A673 (cell line): ENCODE measurements at regions not wholly inside any gene's neighbourhood (a gene's known extent, or its start where the extent isn't known, plus 50 kb on each side); places are given as distances from the start of the nearest gene placed in this dataset.

Source experiments
- BruUV-seq: library from RNA; stranded (reverse); fragments of 400-500 nt; replicated peaks from 2 replicates; lab custom pipeline; 2021; lab: Mats Ljungman, UMichigan
- CTCF ChIA-PET: fragments of 300-600 bp; sonication (Branson Sonifier 250); formaldehyde crosslinking; loops from one replicate; lab custom pipeline; 2022; ENCODE audit warnings: antibody characterized with exemption; lab: Charles Lee
- POLR2A ChIA-PET: fragments of 300-600 bp; sonication (Branson Sonifier 250); formaldehyde crosslinking; loops from one replicate; lab custom pipeline; 2022; ENCODE audit warnings: antibody characterized with exemption; ENCODE audit not compliant: low non-redundant PET; lab: Charles Lee
- DNase-seq: peaks from one replicate; pipeline ENCODE4 v3.0.0-alpha.2; 2015; ENCODE audit warnings: low spot score
- H3K27ac ChIP-seq: fragments of 200-600 bp; sonication (generic); 2 replicates; pipeline ENCODE4 v1.5.1; 2016; ENCODE audit warnings: mixed run types, low read depth, mild to moderate bottlenecking, mixed read lengths, antibody characterized with exemption, low read length; ENCODE audit not compliant: poor library complexity, severe bottlenecking
- H3K27me3 ChIP-seq: fragments of 200-600 bp; sonication (generic); replicated peaks from 2 replicates; pipeline ENCODE4 v1.6.1; 2017; ENCODE audit warnings: mixed run types, low read depth, mild to moderate bottlenecking, mixed read lengths, antibody characterized with exemption, low read length; ENCODE audit not compliant: insufficient read depth, poor library complexity
- H3K36me3 ChIP-seq: fragments of 200-600 bp; sonication (generic); 2 replicates; pipeline ENCODE4 v1.6.1; 2016; ENCODE audit warnings: mixed run types, mild to moderate bottlenecking, mixed read lengths, antibody characterized with exemption, low read length; ENCODE audit not compliant: insufficient read depth, poor library complexity, severe bottlenecking
- H3K4me1 ChIP-seq: fragments of 200-600 bp; sonication (generic); 2 replicates; pipeline ENCODE4 v1.6.1; 2017; ENCODE audit warnings: mixed run types, mild to moderate bottlenecking, mixed read lengths, antibody characterized with exemption, low read length; ENCODE audit not compliant: insufficient read depth, poor library complexity, severe bottlenecking
- H3K4me3 ChIP-seq: fragments of 200-600 bp; sonication (generic); 2 replicates; pipeline ENCODE4 v1.5.1; 2016; ENCODE audit warnings: low read depth, mixed run types, mild to moderate bottlenecking, mixed read lengths, low read length; ENCODE audit not compliant: poor library complexity, severe bottlenecking
- H3K9me3 ChIP-seq: fragments of 200-600 bp; sonication (generic); 2 replicates; pipeline ENCODE4 v1.6.1; 2016; ENCODE audit warnings: mixed run types, low read depth, mild to moderate bottlenecking, mixed read lengths, antibody characterized with exemption, low read length; ENCODE audit not compliant: poor library complexity, severe bottlenecking
- CTCF ChIP-seq: fragments of 300-800, 200-600 bp; sonication (generic); conservative IDR thresholded peaks from 2 replicates; pipeline ENCODE4 v1.5.1; 2017; ENCODE audit warnings: low read depth, mild to moderate bottlenecking, antibody characterized with exemption, low read length, moderate library complexity, mixed read lengths
- EZH2 ChIP-seq: fragments of 200-600 bp; sonication (generic); IDR thresholded peaks from 2 replicates; pipeline ENCODE4 v1.6.1; 2017; ENCODE audit warnings: borderline replicate concordance, low read depth, mild to moderate bottlenecking, mixed read lengths, antibody characterized with exemption, low read length; ENCODE audit not compliant: poor library complexity, severe bottlenecking
- intact Hi-C: fragments of 100-400 bp; cut with micrococcal nuclease; formaldehyde crosslinking; loops from one replicate; pipeline ENCODE4 v1.10.0; 2022; ENCODE audit not compliant: unreplicated experiment

GRCh38 chr6:159359581-159360297, 190.5 kb downstream of the FNDC1 start:
- H3K9me3 ChIP-seq = no peaks in the 10 kb centered on the region
- intact Hi-C loops = no loop called here
- CTCF ChIA-PET = interaction anchor here (0.7 kb wide), 1 partner anchor 180 kb away, joined by 4 read pairs; no protein-coding TSS in a partner anchor
- H3K4me3 ChIP-seq = no peak overlapping the region
- no peak for DNase-seq
- peaks cover 31% of the 10 kb centered on the region for H3K27me3 ChIP-seq
- no peaks in the 10 kb centered on the region for H3K4me1 ChIP-seq
- no peak overlapping the region for H3K27ac ChIP-seq
- no peaks in the 10 kb centered on the region for H3K36me3 ChIP-seq
- BruUV-seq = no TSS peak
- POLR2A ChIA-PET = no interaction called here
- TF ChIP-seq EZH2 (no peak), CTCF (no peak)

DNA sequence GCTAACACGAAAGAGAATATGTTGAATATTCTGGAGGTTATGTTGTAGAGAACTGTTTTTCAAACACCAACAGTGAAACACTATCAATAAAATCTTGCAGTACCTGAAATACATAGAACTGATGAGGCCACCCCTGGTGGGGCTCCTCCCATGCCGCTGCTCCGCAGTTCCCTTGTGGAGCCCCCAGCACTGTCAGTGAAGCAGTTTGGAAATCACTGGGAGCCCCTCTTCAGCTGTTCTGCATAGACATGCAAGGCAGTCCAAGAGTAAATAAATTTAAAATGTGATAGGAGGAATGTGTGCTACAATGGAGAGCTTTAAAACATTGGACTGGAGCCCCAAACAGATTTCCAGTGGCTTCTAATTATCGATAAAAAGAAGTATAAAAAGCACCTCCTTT, 189.4 kb downstream of the FNDC1 start:
- Histone ChIP-seq H3K36me3 (no peaks in the 10 kb centered on the region), H3K27ac (no peak overlapping the region), H3K4me3 (no peak overlapping the region), H3K9me3 (no peaks in the 10 kb centered on the region), H3K27me3 (peaks cover 31% of the 10 kb centered on the region), H3K4me1 (no peaks in the 10 kb centered on the region)
- intact Hi-C loops = no loop called here
- no TSS peak for BruUV-seq
- ChIA-PET CTCF (no interaction called here), POLR2A (no interaction called here)
- DNase-seq = no peak
- TF ChIP-seq CTCF = no peak
- no peak for TF ChIP-seq EZH2

DNA sequence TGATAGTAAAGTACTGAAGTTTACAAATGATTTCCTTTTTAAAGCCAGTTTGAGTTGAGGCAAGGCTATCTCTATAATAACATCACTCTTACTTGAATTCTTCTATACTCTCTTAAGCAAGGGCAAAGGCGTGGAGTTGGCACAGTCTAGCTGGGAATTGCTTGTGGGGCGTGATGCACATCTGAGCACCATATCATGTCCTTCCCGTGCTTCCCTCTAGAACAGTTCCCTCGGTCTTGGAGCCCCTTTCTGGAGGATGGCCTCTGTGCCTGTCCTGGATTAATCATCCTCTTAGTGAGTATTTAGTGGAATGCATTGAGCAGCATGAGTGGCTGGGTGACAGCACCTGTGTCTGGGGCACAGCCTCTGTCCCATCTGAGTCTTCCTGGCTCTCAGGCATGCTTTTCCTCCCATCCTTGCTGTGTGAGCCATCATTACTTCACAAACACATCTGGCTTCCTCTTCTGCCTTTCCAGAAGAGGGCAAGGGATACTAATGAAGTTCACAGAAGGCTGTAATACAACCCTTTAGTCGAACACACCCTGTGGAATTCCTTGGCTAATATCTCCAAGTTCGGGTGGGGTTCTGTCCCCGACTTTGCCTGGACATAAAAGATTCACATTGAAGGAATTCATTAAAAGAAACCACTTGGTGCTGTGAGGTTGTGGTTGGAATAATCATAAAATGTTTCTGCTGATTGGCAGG, 188.2 kb downstream of the FNDC1 start:
- ChIA-PET CTCF (no interaction called here), POLR2A (no interaction called here)
- Histone ChIP-seq H3K27ac (no peak overlapping the region), H3K4me1 (no peaks in the 10 kb centered on the region), H3K4me3 (no peak overlapping the region), H3K27me3 (peaks cover 31% of the 10 kb centered on the region), H3K36me3 (no peaks in the 10 kb centered on the region), H3K9me3 (no peaks in the 10 kb centered on the region)
- intact Hi-C loops = no loop called here
- no peak for TF ChIP-seq EZH2
- no peak for TF ChIP-seq CTCF
- no TSS peak for BruUV-seq
- DNase-seq = no peak
